ENCODE measurements at regions not wholly inside any gene's neighbourhood (a gene's known extent, or its start where the extent isn't known, plus 50 kb on each side); places are given as distances from the start of the nearest gene placed in this dataset.
"Not testable (repeated sequence)": the region's sequence is repeated elsewhere in the genome, so short reads cannot be mapped to it uniquely, and the experiment has no call there.

GRCh38 chr16:15206439-15206838, 112.4 kb upstream of the RRN3 start:
- ATAC-seq; DNase-seq (ENCODE audit: low spot score): not testable (repeated sequence)

- not testable (repeated sequence) for DNase-seq (ENCODE audit: low spot score); ATAC-seq
Measured at GRCh38 chr16:15205939-15206338, 111.9 kb upstream of the RRN3 start.

- DNase-seq (ENCODE audit: low spot score); ATAC-seq: not testable (repeated sequence)
Measured at GRCh38 chr16:15204571-15204970, 110.5 kb upstream of the RRN3 start.

- not testable (repeated sequence) for ATAC-seq; DNase-seq (ENCODE audit: low spot score)
Measured at GRCh38 chr16:15192813-15193212, 98.7 kb upstream of the RRN3 start.

GRCh38 chr16:15192197-15192596, 98.1 kb upstream of the RRN3 start:
- ATAC-seq; DNase-seq (ENCODE audit: low spot score): not testable (repeated sequence)

GRCh38 chr16:15189478-15189877, 95.4 kb upstream of the RRN3 start:
- DNase-seq (ENCODE audit: low spot score); ATAC-seq: not testable (repeated sequence)
